GM12878 (cell line): ENCODE measurements at regions not wholly inside any gene's neighbourhood (a gene's known extent, or its start where the extent isn't known, plus 50 kb on each side); places are given as distances from the start of the nearest gene placed in this dataset.

ENCODE experiments used
- ATAC-seq: fragments of 200-7000 bp; cut with Tn5 transposase; 3 replicates; pipeline ENCODE4 v1.9.1; 2020; ENCODE audit warnings: mild to moderate bottlenecking, moderate library complexity
- BruUV-seq: library from RNA; stranded (reverse); fragments of 400-500 nt; replicated peaks from 2 replicates; lab custom pipeline; 2021; lab: Mats Ljungman, UMichigan
- CTCF ChIA-PET: fragments of 300-600 bp; sonication (Branson Sonifier 250); formaldehyde crosslinking; extraction: SDS; loops from one replicate; lab custom pipeline; 2021; ENCODE audit warnings: inconsistent platforms; lab: Yijun Ruan, JAX
- POLR2A ChIA-PET: fragments of 350-600 bp; formaldehyde crosslinking; extraction: SDS; loops from one replicate; lab custom pipeline; 2021; ENCODE audit warnings: inconsistent platforms; lab: Charles Lee
- RAD21 ChIA-PET: fragments of 300-600 bp; sonication (Branson Sonifier 250); formaldehyde crosslinking; loops from one replicate; lab custom pipeline; 2023; ENCODE audit warnings: antibody characterized with exemption; ENCODE audit not compliant: unreplicated experiment; lab: Charles Lee
- SMC1A ChIA-PET: fragments of 300-600 bp; sonication (Branson Sonifier 250); formaldehyde crosslinking; loops from one replicate; lab custom pipeline; 2023; ENCODE audit not compliant: unreplicated experiment, uncharacterized antibody; lab: Charles Lee
- DNase-seq: peaks from one replicate; pipeline ENCODE4 v3.0.0-alpha.2; 2011; ENCODE audit warnings: low read depth, low spot score
- FAIRE-seq: peaks from 3 replicates; lab custom pipeline; 2011; peaks lifted over from hg19 to GRCh38; lab: Jason Lieb, UNC
- H2AFZ ChIP-seq: 2 replicates; pipeline ENCODE4 v1.6.0; 2011; ENCODE audit warnings: low read depth, low read length, control low read depth; ENCODE audit not compliant: control insufficient read depth
- H3K27ac ChIP-seq: 2 replicates; pipeline ENCODE4 v1.5.1; 2011; ENCODE audit warnings: control low read depth; ENCODE audit not compliant: control insufficient read depth, insufficient read depth
- H3K27me3 ChIP-seq, 2 experiments: replicated peaks in 1 of 2; 2 replicates each; pipeline versions ENCODE4 v1.6.0 to v1.6.1; 2011; ENCODE audit warnings: low read length in 1 of 2; ENCODE audit not compliant: control insufficient read depth in 2 of 2, insufficient read depth in 2 of 2
- H3K36me3 ChIP-seq, 2 experiments: 2 replicates each; pipeline ENCODE4 v1.5.1; 2011; ENCODE audit warnings: low read length in 1 of 2; ENCODE audit not compliant: control insufficient read depth in 2 of 2, insufficient read depth in 2 of 2
- H3K4me1 ChIP-seq: 2 replicates; pipeline ENCODE4 v1.6.1; 2011; ENCODE audit warnings: mild to moderate bottlenecking, low read length, moderate library complexity, mixed read lengths; ENCODE audit not compliant: control insufficient read depth, insufficient read depth
- H3K4me2 ChIP-seq: 2 replicates; pipeline ENCODE4 v1.6.0; 2011; ENCODE audit warnings: control low read depth; ENCODE audit not compliant: control insufficient read depth, insufficient read depth
- H3K4me3 ChIP-seq: fragments of 200-600 bp; sonication (generic); 2 replicates; pipeline ENCODE4 v1.5.1; 2016
- H3K79me2 ChIP-seq: 2 replicates; pipeline ENCODE4 v1.6.0; 2011; ENCODE audit warnings: low read length; ENCODE audit not compliant: control insufficient read depth, insufficient read depth
- H3K9ac ChIP-seq: 2 replicates; pipeline ENCODE4 v1.8.0; 2011; ENCODE audit warnings: low read length, control low read depth, mixed read lengths; ENCODE audit not compliant: control insufficient read depth, insufficient read depth
- H3K9me3 ChIP-seq: replicated peaks from 3 replicates; pipeline ENCODE4 v1.5.1; 2011; ENCODE audit warnings: mild to moderate bottlenecking, low read length; ENCODE audit not compliant: control insufficient read depth, insufficient read depth
- H4K20me1 ChIP-seq: 2 replicates; pipeline ENCODE4 v1.6.0; 2011; ENCODE audit not compliant: control insufficient read depth, insufficient read depth
- CEBPB ChIP-seq, 2 experiments: fragments of 150-350 bp in 1 of 2; IDR thresholded peaks; 2 replicates each; pipeline ENCODE4 v1.6.1; 2012 to 2014; ENCODE audit warnings: low read depth in 2 of 2, low read length in 2 of 2, borderline replicate concordance in 1 of 2, inconsistent platforms in 1 of 2
- CHD4 ChIP-seq: fragments of 200-600 bp; sonication (generic); IDR thresholded peaks from 2 replicates; pipeline ENCODE4 v1.6.1; 2016; ENCODE audit warnings: mild to moderate bottlenecking
- CREB1 ChIP-seq: IDR thresholded peaks from 2 replicates; pipeline ENCODE4 v1.6.1; 2012; ENCODE audit warnings: low read depth, mild to moderate bottlenecking, inconsistent platforms
- FOXK2 ChIP-seq: fragments of 450-650 bp; IDR thresholded peaks from 2 replicates; pipeline ENCODE4 v1.6.1; 2017; ENCODE audit warnings: mild to moderate bottlenecking, moderate library complexity
- HDAC2 ChIP-seq: fragments of 200-600 bp; sonication (generic); IDR thresholded peaks from 2 replicates; pipeline ENCODE4 v1.6.1; 2017
- NBN ChIP-seq: fragments of 450-650 bp; IDR thresholded peaks from 2 replicates; pipeline ENCODE4 v1.6.1; 2016
- NFIC ChIP-seq: IDR thresholded peaks from 2 replicates; pipeline ENCODE4 v1.6.1; 2012; ENCODE audit warnings: low read depth, mild to moderate bottlenecking, inconsistent platforms, low read length, moderate library complexity
- NR2C2 ChIP-seq: IDR thresholded peaks from 2 replicates; pipeline ENCODE4 v1.6.1; 2011; ENCODE audit warnings: borderline replicate concordance, low read depth; ENCODE audit not compliant: control insufficient read depth, insufficient read length
- PAX5 ChIP-seq: IDR thresholded peaks from 2 replicates; pipeline ENCODE4 v1.6.1; 2011; ENCODE audit warnings: low read depth, low read length, borderline replicate concordance
- PAX8 ChIP-seq: fragments of 450-650 bp; IDR thresholded peaks from 2 replicates; pipeline ENCODE4 v1.6.1; 2017; ENCODE audit warnings: mild to moderate bottlenecking, moderate library complexity
- RAD51 ChIP-seq: fragments of 450-650 bp; IDR thresholded peaks from 2 replicates; pipeline ENCODE4 v1.6.1; 2016; ENCODE audit warnings: moderate library complexity, mild to moderate bottlenecking, inconsistent platforms
- RELA ChIP-seq: fragments of 450-650 bp; IDR thresholded peaks from 2 replicates; pipeline ENCODE4 v1.8.0; 2014; ENCODE audit warnings: borderline replicate concordance; ENCODE audit not compliant: partially characterized antibody
- STAT1 ChIP-seq: fragments of 450-650 bp; conservative IDR thresholded peaks from 2 replicates; pipeline ENCODE4 v1.6.1; 2014; ENCODE audit warnings: antibody characterized with exemption, mild to moderate bottlenecking
- TCF7 ChIP-seq: IDR thresholded peaks from 2 replicates; pipeline ENCODE4 v1.6.1; 2014; ENCODE audit warnings: antibody characterized with exemption, borderline replicate concordance
- ZSCAN29 ChIP-seq: fragments of 450-650 bp; IDR thresholded peaks from 2 replicates; pipeline ENCODE4 v1.6.1; 2017; ENCODE audit warnings: mild to moderate bottlenecking, moderate library complexity
- ZZZ3 ChIP-seq: IDR thresholded peaks from 2 replicates; pipeline ENCODE4 v1.6.1; 2011; ENCODE audit warnings: low read depth; ENCODE audit not compliant: control insufficient read depth, insufficient read length
- WGBS: methylation state at CpG from one replicate; pipeline ENCODE4 v1.1.6; 2016; ENCODE audit warnings: low lambda C conversion rate; ENCODE audit not compliant: insufficient replicate concordance, insufficient coverage; ENCODE audit errors: missing lambda C conversion rate; 5-methylcytosine and 5-hydroxymethylcytosine counted together
- in situ Hi-C: fragments of 300-500 bp; cut with MboI; formaldehyde crosslinking; loops from 9 replicates; pipeline ENCODE4 v1.14.3; 2018; ENCODE audit warnings: mixed read lengths
- intact Hi-C: fragments of 100-400 bp; cut with micrococcal nuclease; formaldehyde crosslinking; loops from one replicate; pipeline ENCODE4 v1.14.2; 2022; ENCODE audit not compliant: unreplicated experiment
- TF ChIP-seq, protein P1 (sequence below): IDR thresholded peaks from 2 replicates; pipeline ENCODE4 v1.6.1; 2012; ENCODE audit warnings: low read depth, low read length, improper control_type of control experiment
- TF ChIP-seq, protein P2 (sequence below): IDR thresholded peaks from 2 replicates; pipeline ENCODE4 v1.6.1; 2011; ENCODE audit warnings: borderline replicate concordance, low read depth, mild to moderate bottlenecking, moderate library complexity, mixed read lengths, low read length; ENCODE audit not compliant: insufficient read depth; ENCODE audit errors: extremely low read length
- TF ChIP-seq, protein P3 (sequence below): fragments of 450-650 bp; IDR thresholded peaks from 2 replicates; pipeline ENCODE4 v1.6.1; 2017; ENCODE audit warnings: mild to moderate bottlenecking, low read depth, inconsistent platforms; ENCODE audit not compliant: poor library complexity, severe bottlenecking

DNA sequence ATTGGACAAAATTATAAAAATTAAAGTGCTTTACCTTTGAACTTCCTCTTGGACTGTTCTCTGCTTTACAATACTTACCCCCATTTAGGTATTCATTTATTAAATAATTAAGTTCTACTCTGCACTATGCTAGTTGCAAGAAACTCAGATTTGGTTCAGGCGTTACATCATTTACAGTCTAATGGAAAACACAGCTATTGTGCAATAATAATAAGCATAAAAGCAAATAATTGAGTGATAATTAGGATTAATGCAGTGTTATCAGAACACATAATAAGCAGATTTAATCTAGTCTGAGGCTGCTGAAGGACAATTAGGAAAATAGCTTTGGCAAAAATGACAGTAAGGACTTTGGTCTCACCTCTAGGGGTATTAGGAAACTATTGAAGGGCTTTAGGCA, 493.2 kb upstream of the ADARB2 start:
- RAD21 ChIA-PET, result no interaction called here
- 7% methylated on average over 1 of the region's 1 CpG for WGBS
- in situ Hi-C loops, result no loop called here

More for the DNA sequence above, 493.2 kb upstream of the ADARB2 start:
- Histone ChIP-seq H3K36me3 (no peaks in the 10 kb centered on the region), H2AFZ (no peak overlapping the region), H3K9me3 (no peaks in the 10 kb centered on the region), H3K9ac (no peak overlapping the region), H3K27ac (no peak overlapping the region), H3K4me3 (no peak overlapping the region), H3K4me1 (no peaks in the 10 kb centered on the region), H3K79me2 (no peaks in the 10 kb centered on the region), H4K20me1 (no peaks in the 10 kb centered on the region)
- ChIA-PET POLR2A (no interaction called here), CTCF (no interaction called here), SMC1A (interaction anchor here (1.1 kb wide), 1 partner anchor 8 kb away, joined by 3 read pairs; no protein-coding TSS in a partner anchor)
- no peak for DNase-seq
- intact Hi-C loops, result no loop called here
- no TSS peak for BruUV-seq
- no peak for FAIRE-seq
- TF ChIP-seq NFIC (no peak), ZZZ3 (no peak), PAX8 (no peak), RAD51 (no peak), TCF7 (no peak), NR2C2 (no peak), STAT1 (no peak), FOXK2 (no peak), CREB1 (no peak), HDAC2 (no peak), CEBPB (IDR thresholded peaks at IDR 0.05; ENCODE audit: borderline replicate concordance in 1 of 2, low read depth in 2 of 2, low read length in 2 of 2) (no peak), CHD4 (no peak), ZSCAN29 (no peak), RELA (no peak), PAX5 (no peak), NBN (no peak)
- TF ChIP-seq, protein P1, sequence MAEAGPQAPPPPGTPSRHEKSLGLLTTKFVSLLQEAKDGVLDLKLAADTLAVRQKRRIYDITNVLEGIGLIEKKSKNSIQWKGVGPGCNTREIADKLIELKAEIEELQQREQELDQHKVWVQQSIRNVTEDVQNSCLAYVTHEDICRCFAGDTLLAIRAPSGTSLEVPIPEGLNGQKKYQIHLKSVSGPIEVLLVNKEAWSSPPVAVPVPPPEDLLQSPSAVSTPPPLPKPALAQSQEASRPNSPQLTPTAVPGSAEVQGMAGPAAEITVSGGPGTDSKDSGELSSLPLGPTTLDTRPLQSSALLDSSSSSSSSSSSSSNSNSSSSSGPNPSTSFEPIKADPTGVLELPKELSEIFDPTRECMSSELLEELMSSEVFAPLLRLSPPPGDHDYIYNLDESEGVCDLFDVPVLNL, result no peak
- TF ChIP-seq, protein P2, sequence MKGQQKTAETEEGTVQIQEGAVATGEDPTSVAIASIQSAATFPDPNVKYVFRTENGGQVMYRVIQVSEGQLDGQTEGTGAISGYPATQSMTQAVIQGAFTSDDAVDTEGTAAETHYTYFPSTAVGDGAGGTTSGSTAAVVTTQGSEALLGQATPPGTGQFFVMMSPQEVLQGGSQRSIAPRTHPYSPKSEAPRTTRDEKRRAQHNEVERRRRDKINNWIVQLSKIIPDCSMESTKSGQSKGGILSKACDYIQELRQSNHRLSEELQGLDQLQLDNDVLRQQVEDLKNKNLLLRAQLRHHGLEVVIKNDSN, result no peak
- TF ChIP-seq, protein P3, sequence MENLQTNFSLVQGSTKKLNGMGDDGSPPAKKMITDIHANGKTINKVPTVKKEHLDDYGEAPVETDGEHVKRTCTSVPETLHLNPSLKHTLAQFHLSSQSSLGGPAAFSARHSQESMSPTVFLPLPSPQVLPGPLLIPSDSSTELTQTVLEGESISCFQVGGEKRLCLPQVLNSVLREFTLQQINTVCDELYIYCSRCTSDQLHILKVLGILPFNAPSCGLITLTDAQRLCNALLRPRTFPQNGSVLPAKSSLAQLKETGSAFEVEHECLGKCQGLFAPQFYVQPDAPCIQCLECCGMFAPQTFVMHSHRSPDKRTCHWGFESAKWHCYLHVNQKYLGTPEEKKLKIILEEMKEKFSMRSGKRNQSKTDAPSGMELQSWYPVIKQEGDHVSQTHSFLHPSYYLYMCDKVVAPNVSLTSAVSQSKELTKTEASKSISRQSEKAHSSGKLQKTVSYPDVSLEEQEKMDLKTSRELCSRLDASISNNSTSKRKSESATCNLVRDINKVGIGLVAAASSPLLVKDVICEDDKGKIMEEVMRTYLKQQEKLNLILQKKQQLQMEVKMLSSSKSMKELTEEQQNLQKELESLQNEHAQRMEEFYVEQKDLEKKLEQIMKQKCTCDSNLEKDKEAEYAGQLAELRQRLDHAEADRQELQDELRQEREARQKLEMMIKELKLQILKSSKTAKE, result no peak
- TF ChIP-seq, all 136 proteins: peak for 0
- H3K4me2 ChIP-seq, result no peak overlapping the region
- ATAC-seq, result no peak
- no peaks in the 10 kb centered on the region for H3K27me3 ChIP-seq
